Right renal pelvis (tissue), 4 donors: ENCODE measurements at regions not wholly inside any gene's neighbourhood (a gene's known extent, or its start where the extent isn't known, plus 50 kb on each side); places are given as distances from the start of the nearest gene placed in this dataset.

Source experiments
- DNase-seq, 4 donors: peaks; one replicate each; pipeline ENCODE4 v3.0.0-alpha.2; 2013; ENCODE audit warnings: low read depth in 4 of 4, low spot score in 3 of 4, missing footprints in 1 of 4

DNA sequence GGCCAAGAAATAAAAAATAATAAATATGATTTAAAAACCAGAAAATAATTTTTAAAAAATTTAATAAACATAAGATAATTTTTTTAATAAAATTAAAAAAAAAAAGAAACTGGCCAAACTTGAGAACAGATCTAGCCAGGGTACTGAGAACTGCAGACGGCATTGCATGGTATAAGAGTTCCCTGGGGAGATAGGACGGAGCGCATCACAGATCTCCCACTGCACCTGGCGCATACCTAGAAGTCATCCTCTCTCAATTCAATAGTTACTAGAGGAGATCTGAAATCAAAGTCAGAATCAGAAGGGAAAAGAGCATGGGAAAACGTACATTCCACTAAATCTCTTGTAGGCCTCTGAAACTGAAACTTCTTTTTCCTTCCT is 58.9 kb upstream of the BCL2L14 start:
- DNase-seq: no peak

DNA sequence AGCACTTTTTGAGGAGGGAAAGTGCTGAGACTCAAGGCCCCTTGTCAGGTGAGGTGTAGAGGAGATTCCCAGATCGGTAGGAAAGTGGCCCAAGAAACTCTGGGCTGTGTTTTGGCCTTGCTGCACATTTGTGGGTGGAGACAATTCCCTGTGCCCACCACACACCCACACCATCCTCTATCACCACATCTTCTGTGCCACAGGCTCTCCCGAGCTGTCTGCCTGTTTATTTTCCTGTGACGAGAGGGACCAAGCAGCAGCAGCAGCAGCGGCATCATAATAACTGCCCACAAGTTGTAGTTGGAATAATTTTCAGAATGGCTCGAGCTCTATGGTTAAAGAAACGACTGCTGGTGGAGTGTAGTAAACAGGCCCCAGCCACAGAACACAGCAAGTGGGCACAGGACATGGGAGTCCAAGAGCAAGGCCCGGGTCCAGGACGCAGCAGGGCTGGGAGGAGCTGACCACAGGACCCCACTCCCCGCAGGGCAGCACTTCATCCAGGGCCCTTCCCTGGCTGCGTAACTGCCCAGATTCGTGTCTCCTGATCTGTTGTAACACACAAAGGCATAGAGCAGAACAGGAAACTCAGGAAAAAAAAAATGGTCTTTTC is 55.6 kb upstream of the BCL2L14 start:
- DNase-seq: no peak

DNA sequence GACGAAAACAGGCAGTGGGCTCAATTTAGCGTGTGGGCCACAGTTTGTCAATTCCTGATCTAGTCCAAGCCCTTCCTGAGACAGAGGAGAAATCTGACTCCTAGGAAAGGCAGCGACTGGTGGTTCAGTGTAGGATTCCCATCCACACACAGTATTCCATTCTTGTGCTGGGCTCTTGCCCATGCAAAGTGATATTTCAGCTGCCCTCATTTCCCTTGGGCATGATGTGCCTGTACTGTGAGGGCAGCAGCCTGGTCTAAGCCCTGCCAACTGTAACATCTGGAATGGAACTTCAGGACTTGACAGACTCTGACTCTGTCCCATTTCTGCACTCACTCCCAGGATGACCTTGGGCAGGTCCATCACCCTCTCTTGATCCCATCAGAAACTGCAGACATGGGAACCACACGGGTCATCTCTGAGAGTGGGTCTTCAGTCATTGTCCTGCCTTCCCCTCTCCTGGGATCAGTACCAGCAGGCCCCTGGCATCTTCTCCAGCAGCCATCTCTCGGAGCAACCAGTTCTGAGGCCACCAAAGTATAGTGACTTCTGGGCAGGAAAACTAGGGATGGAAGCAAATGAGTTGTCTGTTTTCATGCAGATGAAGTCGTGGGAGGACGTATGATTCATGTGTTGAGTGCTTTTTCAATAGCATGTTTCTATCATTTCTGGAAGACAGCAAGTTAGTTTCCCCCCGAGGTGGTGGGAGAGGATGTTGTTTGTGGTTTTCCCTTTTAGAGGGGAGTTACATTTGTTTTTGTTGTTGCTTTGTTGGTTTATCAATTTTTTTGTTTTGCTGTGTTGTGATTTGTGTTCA is 54.2 kb upstream of the BCL2L14 start:
- no peak for DNase-seq

DNA sequence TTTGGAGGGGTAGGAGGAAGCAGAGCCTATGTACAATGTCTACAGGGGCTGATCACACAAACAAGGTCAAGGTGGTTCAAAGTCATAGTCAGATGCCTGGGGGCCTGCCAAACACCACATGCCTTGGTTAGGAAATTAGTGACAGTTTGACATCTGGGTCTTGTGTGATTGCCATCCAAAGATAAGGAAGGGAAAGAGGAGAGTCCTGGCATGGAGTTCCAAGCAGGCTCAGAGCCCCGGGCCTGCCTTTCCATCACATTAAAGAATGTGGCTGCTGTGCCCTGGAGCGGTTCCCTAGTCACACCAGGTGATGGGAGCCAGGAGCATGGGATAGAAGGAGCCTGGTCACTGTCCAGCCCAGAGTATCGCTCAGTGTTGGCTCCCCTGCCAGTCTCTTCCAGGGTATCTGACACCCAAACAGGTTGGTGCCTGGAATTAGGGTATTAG is 53.6 kb upstream of the BCL2L14 start:
- no peak for DNase-seq

DNA sequence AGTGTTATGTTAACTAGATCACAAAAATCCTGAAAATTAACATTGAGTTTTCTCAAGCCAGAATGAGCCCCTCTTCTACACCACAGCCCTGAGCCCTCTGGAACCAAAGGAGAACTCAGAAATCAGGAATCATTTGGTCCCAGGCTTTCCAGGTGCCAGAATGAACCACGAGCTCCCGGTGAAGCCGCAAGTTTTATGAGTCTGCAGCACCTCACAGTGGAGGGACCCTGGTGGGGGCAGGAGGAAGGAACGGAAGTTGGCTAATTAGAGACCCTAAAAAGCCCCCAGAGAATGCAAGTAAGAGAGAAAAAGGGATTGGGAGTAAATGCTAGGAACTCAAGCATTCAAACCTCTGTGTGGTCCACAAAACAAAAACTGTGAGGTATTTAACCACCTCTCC is 52.9 kb upstream of the BCL2L14 start:
- no peak for DNase-seq

DNA sequence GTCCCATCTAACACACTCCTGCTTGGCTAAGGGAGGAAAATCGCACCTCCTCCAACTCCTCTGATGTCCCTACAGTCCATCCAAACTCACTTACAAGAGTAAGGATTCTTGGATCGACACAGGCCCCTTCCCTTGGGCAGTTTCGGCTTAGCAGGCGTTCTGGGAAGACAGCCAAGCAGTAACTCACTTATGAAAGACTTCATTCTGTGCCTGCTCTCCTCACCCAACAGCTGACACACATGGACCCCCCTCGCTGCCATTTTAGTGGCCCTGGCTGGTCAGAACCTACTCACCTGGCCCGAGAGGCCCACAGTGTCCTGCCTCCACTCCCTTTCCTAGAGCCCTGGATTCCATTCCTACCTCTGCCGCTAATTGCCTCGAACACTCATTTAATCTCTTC is 52.3 kb upstream of the BCL2L14 start:
- DNase-seq: no peak

DNA sequence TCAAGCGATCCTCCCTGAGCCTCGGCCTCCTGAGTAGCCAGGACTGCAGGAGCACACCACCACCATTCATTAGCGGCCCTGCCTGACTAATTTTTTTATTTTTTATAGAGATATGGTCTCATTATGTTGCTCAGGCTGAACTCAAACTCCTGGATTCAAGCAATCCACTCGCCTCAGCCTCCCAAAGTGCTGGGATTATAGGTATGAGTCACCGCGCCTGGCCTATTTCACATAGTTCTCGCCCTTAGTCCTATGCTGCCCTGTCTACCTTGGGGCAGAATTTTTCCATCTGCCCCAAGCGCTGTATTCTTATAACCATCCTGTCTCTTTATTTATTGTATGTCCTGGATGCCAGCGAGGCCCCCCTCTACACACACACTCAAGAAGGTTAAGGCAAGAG is 50.9 kb upstream of the BCL2L14 start:
- DNase-seq: no peak

DNA sequence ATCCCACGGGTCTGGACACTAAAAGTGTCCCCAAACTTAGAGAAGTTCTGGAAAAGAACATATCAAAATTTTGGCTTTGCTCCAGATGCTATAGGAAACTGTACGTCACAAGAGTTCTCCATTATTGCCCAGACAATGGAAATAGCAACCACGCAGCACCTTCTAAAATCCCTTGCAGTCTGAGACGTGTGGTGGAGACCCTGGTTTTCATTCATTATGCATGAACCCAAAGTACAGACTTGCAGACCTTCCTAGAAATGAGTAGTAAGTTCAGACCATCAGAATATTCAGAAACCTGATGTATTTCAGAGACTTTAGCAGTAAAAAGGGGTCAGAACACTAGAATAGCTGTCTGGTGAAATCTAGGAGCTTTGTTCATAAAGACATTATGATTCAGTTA is 50.0 kb upstream of the BCL2L14 start:
- DNase-seq: no peak
